Heart left ventricle (tissue), 13 donors: ENCODE measurements at regions not wholly inside any gene's neighbourhood (a gene's known extent, or its start where the extent isn't known, plus 50 kb on each side); places are given as distances from the start of the nearest gene placed in this dataset.

ENCODE experiments used
- POLR2A ChIP-seq, 2 donors: fragments of 450-650 bp; IDR thresholded peaks; one replicate each; pipeline ENCODE4 v1.6.1; 2017; ENCODE audit warnings: antibody characterized with exemption in 2 of 2, mild to moderate bottlenecking in 2 of 2, moderate library complexity in 2 of 2
- TF ChIP-seq, protein P1 (sequence below), 12 donors: fragments of 200-600 bp; sonication (generic) in 4 of 12; IDR thresholded peaks; one replicate each; pipeline versions ENCODE4 v1.5.0 to v1.8.0; 2018 to 2022; ENCODE audit warnings: antibody characterized with exemption in 12 of 12, mild to moderate bottlenecking in 5 of 12
- donor health status: ischemic (EF 13 %, LVEDD 7.1; RV severe dilation, severe dysfunction).
- donor health status: DM: no; HTN: yes; CAD: no.
- donor health status: DM: no; HTN: no; CAD: no.
- donor health status: ischemic (EF 25% LVEDD 6.9; RV normal size, moderate dysfunction).
- donor health status: ischemic (EF 25% LVEDD 5.7; RV mildly dilated, moderate dysfunction).
- donor health status: ischemic (EF 35%, LVEDD 5.7; RV mildly dilated, moderate dysfunction).
- donor health status: nonischemic (EF 11% LVEDD 7.7; RV severe dilation, severe dysfunction).
- donor health status: DM: yes; HTN: yes; CAD: no.
- donor health status: PGD.
- donor health status: ischemic (EF 29% LVEDD 5.4; RV normal size, mild dysfunction).
- donor health status: nonischemic (EF 23%, LVEDD 6.1; RV moderate dilation, normal function).

DNA sequence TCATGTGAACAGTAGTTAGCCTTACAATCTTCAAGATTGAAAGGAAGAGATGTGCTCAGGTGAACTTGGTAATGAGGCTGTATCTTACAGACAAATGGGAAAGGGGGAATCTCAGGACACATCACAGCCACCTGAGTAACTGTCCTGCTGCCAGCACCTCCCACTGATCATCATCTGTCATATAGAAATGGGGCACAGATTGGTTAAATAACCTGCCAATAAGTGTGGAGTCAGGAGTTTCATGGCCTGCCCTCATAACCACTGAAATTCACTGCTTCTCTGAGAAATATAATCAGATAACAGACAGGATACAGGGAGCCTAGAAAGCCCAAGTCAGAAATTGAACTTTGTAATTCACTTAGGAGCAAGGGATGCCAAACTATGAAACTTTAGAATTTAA, 64.9 kb upstream of the TAS2R16 start:
- TF ChIP-seq, protein P1, sequence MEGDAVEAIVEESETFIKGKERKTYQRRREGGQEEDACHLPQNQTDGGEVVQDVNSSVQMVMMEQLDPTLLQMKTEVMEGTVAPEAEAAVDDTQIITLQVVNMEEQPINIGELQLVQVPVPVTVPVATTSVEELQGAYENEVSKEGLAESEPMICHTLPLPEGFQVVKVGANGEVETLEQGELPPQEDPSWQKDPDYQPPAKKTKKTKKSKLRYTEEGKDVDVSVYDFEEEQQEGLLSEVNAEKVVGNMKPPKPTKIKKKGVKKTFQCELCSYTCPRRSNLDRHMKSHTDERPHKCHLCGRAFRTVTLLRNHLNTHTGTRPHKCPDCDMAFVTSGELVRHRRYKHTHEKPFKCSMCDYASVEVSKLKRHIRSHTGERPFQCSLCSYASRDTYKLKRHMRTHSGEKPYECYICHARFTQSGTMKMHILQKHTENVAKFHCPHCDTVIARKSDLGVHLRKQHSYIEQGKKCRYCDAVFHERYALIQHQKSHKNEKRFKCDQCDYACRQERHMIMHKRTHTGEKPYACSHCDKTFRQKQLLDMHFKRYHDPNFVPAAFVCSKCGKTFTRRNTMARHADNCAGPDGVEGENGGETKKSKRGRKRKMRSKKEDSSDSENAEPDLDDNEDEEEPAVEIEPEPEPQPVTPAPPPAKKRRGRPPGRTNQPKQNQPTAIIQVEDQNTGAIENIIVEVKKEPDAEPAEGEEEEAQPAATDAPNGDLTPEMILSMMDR (IDR thresholded peaks at IDR 0.05) = no peak
- TF ChIP-seq POLR2A (IDR thresholded peaks at IDR 0.05) = no peak
